SK-N-SH treated with all-trans-retinoic acid at 6 μM for 48 hours (cell line): ENCODE measurements at regions not wholly inside any gene's neighbourhood (a gene's known extent, or its start where the extent isn't known, plus 50 kb on each side); places are given as distances from the start of the nearest gene placed in this dataset.

Source experiments
- ATAC-seq: fragments of 200-7000 bp; cut with Tn5 transposase; 3 replicates; pipeline ENCODE4 v1.9.1; 2020; ENCODE audit warnings: mild to moderate bottlenecking, moderate library complexity
- ARNTL ChIP-seq: fragments of 450-650 bp; formaldehyde crosslinking; IDR thresholded peaks from 2 replicates; pipeline ENCODE4 v1.5.0; 2020; ENCODE audit warnings: low read depth, mild to moderate bottlenecking, moderate library complexity, borderline replicate concordance
- BACH2 ChIP-seq: fragments of 250-450 bp; sonication (Bioruptor Pico); IDR thresholded peaks from 2 replicates; pipeline ENCODE4 v1.9.0; 2021; ENCODE audit warnings: mild to moderate bottlenecking, borderline replicate concordance
- CSDC2 ChIP-seq: fragments of 250-450 bp; sonication (Bioruptor Pico); IDR thresholded peaks from 2 replicates; pipeline ENCODE4 v1.5.0; 2020; ENCODE audit warnings: mild to moderate bottlenecking, moderate library complexity
- CSRNP3 ChIP-seq: fragments of 250-450 bp; sonication (Bioruptor Pico); IDR thresholded peaks from 2 replicates; pipeline ENCODE4 v1.5.1; 2021; ENCODE audit warnings: mild to moderate bottlenecking, moderate library complexity
- ESRRG ChIP-seq: fragments of 250-450 bp; sonication (Bioruptor Pico); IDR thresholded peaks from 2 replicates; pipeline ENCODE4 v1.6.1; 2021; ENCODE audit warnings: mild to moderate bottlenecking
- ISL1 ChIP-seq: fragments of 250-450 bp; sonication (Bioruptor Pico); IDR thresholded peaks from 2 replicates; pipeline ENCODE4 v2.1.2; 2022; ENCODE audit warnings: mild to moderate bottlenecking, moderate library complexity
- OSR1 ChIP-seq: fragments of 250-450 bp; sonication (Bioruptor Pico); IDR thresholded peaks from 2 replicates; pipeline ENCODE4 v1.8.0; 2022; ENCODE audit warnings: moderate library complexity, mild to moderate bottlenecking, inconsistent platforms
- PATZ1 ChIP-seq: fragments of 250-450 bp; sonication (Bioruptor Pico); IDR thresholded peaks from 2 replicates; pipeline ENCODE4 v1.8.0; 2020; ENCODE audit warnings: mild to moderate bottlenecking, moderate library complexity, borderline replicate concordance
- PPARA ChIP-seq: fragments of 250-450 bp; sonication (Bioruptor Pico); IDR thresholded peaks from 2 replicates; pipeline ENCODE4 v1.5.0; 2020; ENCODE audit warnings: mild to moderate bottlenecking, borderline replicate concordance
- SNAI2 ChIP-seq: fragments of 250-450 bp; sonication (Bioruptor Pico); IDR thresholded peaks from 2 replicates; pipeline ENCODE4 v1.5.0; 2020; ENCODE audit warnings: mild to moderate bottlenecking, moderate library complexity
- TCF4 ChIP-seq: fragments of 250-450 bp; sonication (Bioruptor Pico); IDR thresholded peaks from 2 replicates; pipeline ENCODE4 v1.8.0; 2021; ENCODE audit warnings: mild to moderate bottlenecking, moderate library complexity, borderline replicate concordance
- TOX ChIP-seq: fragments of 250-450 bp; sonication (Bioruptor Pico); IDR thresholded peaks from 2 replicates; pipeline ENCODE4 v1.8.0; 2021; ENCODE audit warnings: mild to moderate bottlenecking, moderate library complexity, borderline replicate concordance
- TSHZ2 ChIP-seq: fragments of 250-450 bp; sonication (Bioruptor Pico); IDR thresholded peaks from 2 replicates; pipeline ENCODE4 v1.5.0; 2020; ENCODE audit warnings: mild to moderate bottlenecking, moderate library complexity
- ZC3H10 ChIP-seq: fragments of 250-450 bp; sonication (Bioruptor Pico); IDR thresholded peaks from 2 replicates; pipeline ENCODE4 v1.5.1; 2021; ENCODE audit warnings: mild to moderate bottlenecking, moderate library complexity
- ZNF565 ChIP-seq: fragments of 450-650 bp; formaldehyde crosslinking; conservative IDR thresholded peaks from 2 replicates; pipeline ENCODE4 v1.5.0; 2020; ENCODE audit warnings: low read depth, mild to moderate bottlenecking, moderate library complexity
- ZNF70 ChIP-seq: fragments of 450-650 bp; formaldehyde crosslinking; IDR thresholded peaks from 2 replicates; pipeline ENCODE4 v1.5.0; 2020; ENCODE audit warnings: mild to moderate bottlenecking, moderate library complexity
- ZNF8 ChIP-seq: fragments of 450-650 bp; formaldehyde crosslinking; IDR thresholded peaks from 2 replicates; pipeline ENCODE4 v1.5.0; 2020; ENCODE audit warnings: mild to moderate bottlenecking, moderate library complexity
- TF ChIP-seq, protein P1 (sequence below): fragments of 250-450 bp; sonication (Bioruptor Pico); IDR thresholded peaks from 2 replicates; pipeline ENCODE4 v1.8.0; 2021; ENCODE audit warnings: low read depth, mild to moderate bottlenecking, moderate library complexity, borderline replicate concordance

DNA sequence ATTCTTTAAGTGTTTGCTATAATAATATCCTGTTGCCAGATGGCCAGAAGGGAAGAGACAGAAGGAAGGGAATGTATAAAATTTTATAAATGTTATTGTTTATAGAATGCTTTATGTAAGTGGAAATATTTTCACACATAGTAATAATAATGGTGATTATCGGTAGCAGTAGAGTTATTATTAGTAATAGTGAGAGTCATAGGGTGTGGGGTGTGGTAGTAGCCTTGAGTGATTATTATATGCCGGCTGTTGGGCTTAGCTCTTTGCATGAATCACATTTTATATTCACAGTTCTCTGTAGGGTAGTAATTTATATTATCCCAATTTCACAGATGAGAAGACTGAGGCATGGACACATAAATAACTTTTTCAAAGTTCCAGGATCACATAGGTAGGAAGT lies 391.4 kb downstream of the C12orf75 start:
- ATAC-seq, result no peak
- TF ChIP-seq, protein P1, sequence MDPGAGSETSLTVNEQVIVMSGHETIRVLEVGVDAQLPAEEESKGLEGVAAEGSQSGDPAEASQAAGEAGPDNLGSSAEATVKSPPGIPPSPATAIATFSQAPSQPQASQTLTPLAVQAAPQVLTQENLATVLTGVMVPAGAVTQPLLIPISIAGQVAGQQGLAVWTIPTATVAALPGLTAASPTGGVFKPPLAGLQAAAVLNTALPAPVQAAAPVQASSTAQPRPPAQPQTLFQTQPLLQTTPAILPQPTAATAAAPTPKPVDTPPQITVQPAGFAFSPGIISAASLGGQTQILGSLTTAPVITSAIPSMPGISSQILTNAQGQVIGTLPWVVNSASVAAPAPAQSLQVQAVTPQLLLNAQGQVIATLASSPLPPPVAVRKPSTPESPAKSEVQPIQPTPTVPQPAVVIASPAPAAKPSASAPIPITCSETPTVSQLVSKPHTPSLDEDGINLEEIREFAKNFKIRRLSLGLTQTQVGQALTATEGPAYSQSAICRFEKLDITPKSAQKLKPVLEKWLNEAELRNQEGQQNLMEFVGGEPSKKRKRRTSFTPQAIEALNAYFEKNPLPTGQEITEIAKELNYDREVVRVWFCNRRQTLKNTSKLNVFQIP (CRISPR knock-in tag), result no peak
- TF ChIP-seq PPARA (CRISPR knock-in tag), result no peak
- TF ChIP-seq SNAI2, result no peak
- no peak for TF ChIP-seq OSR1 (CRISPR knock-in tag)
- TF ChIP-seq ESRRG (CRISPR knock-in tag), result no peak

DNA sequence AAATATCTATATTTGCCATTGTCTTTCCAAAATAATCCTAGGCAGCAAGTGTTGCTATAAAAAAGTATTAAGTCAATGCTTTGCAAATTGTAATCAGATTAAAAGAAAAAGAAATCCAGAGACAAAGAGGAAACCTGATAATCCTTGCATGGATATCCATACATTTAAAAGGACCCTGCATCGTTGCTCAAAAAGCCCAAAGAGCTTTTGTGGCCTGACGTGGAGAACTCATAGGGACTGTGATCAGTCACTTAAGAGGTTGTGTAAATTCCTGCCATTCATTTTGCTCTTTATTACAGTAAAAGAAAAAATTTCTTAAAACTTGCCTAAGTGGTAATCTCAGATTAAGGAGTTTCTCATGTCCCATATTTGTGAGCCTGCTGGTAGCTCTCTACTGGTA lies 392.6 kb downstream of the C12orf75 start:
- TF ChIP-seq CSRNP3 (CRISPR knock-in tag) (no peak), PPARA (CRISPR knock-in tag) (no peak)
- no peak for ATAC-seq

DNA sequence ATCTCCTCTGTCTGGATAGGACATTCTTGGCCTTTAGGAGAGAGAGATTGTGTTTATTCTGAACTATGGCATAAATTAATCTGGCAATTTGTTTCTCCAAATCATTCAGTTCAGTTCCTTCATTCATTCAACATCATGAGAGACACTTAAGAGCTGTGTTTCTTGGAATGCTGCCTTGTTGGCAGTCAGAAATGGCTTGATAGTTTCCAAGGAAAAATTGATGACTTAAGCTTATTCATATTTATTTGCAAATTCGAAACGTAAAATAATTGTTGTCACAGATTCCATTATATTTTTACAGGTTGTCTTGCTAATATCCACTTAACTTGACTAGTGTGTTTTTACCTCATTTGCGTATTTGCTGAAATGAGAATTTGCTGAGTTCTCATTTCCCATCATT lies 393.0 kb downstream of the C12orf75 start:
- TF ChIP-seq SNAI2 (no peak), ESRRG (CRISPR knock-in tag) (no peak), ZC3H10 (CRISPR knock-in tag) (no peak), TOX (CRISPR knock-in tag) (no peak), ARNTL (CRISPR knock-in tag) (no peak), TSHZ2 (CRISPR knock-in tag) (no peak), OSR1 (CRISPR knock-in tag) (no peak), TCF4 (CRISPR knock-in tag) (no peak), CSRNP3 (CRISPR knock-in tag) (no peak), BACH2 (CRISPR knock-in tag) (no peak), ZNF565 (CRISPR knock-in tag) (no peak), PATZ1 (CRISPR knock-in tag) (no peak), ZNF8 (CRISPR knock-in tag) (no peak), ZNF70 (no peak), CSDC2 (CRISPR knock-in tag) (no peak), PPARA (CRISPR knock-in tag) (no peak), ISL1 (CRISPR knock-in tag) (no peak)
- TF ChIP-seq, protein P1 (CRISPR knock-in tag), result no peak
- ATAC-seq, result no peak
